Hematopoietic multipotent progenitor cell treated with erythropoietin and hydrocortisone succinate and interleukin-3 and kit ligand, for 17 days (in vitro differentiated cells): ENCODE measurements at regions not wholly inside any gene's neighbourhood (a gene's known extent, or its start where the extent isn't known, plus 50 kb on each side); places are given as distances from the start of the nearest gene placed in this dataset.
"Not testable (repeated sequence)": the region's sequence is repeated elsewhere in the genome, so short reads cannot be mapped to it uniquely, and the experiment has no call there.

ENCODE experiments used
- DNase-seq: peaks from one replicate; pipeline ENCODE4 v3.0.0-alpha.2; 2015; ENCODE audit warnings: low spot score

DNA sequence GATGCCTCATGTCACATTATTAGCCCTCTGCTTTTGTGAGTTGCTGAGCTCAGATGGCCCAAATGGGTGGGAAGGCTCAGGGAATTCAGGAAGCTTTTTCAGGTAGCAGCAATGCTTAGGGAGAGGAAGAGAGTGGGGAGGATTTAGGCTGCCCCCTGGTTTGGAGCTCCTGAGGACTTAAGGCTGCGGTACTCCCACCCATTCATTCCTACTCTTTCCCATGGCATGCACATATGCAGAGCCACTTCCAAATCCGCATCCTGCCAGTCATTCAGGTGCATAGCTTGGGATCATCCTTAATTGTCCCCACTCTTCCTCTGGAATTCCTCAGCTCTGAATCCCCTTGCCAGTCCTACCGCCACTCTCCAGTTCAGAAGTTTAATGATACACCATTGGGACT is 343.1 kb upstream of the FRG2C start:
- no peak for DNase-seq

DNA sequence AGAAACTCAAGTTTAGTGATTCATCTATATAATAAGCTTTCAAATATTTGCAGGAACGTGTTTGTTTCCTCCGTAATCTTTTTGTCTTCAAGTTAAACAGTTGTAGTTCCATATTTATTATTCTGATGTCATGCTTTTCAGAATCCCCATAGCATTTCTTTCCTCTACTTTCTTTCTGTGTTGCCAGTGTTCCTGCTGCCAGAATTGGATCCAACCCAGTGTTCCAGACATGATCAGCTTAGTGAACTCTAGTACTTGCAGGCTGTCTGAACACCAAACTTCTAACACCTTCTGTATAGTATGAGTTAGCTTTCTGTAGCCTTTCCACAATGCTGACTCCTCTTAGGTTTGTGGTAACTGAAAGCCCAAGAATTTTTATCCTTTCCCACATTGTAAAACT is 340.2 kb upstream of the FRG2C start:
- not testable (repeated sequence) for DNase-seq

DNA sequence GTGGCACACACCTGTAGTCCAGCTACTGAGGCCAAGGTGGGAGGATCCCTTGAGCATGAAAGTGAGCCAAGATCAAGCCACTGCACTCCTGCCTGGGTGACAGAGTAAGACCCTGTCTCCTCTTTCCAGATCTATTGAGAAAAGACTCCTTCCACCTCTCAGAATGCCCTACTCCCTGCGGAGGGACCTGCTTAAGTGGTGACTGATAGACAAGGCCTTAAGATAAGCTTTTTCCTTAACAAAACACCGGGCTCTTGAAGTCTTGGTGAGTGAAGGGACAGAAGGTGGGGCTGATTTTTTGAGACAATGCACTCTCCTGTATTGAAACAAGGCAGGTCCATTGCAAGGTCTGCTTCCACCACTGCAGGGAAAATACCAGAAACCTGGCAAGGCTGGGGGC is 338.4 kb upstream of the FRG2C start:
- DNase-seq, result no peak

DNA sequence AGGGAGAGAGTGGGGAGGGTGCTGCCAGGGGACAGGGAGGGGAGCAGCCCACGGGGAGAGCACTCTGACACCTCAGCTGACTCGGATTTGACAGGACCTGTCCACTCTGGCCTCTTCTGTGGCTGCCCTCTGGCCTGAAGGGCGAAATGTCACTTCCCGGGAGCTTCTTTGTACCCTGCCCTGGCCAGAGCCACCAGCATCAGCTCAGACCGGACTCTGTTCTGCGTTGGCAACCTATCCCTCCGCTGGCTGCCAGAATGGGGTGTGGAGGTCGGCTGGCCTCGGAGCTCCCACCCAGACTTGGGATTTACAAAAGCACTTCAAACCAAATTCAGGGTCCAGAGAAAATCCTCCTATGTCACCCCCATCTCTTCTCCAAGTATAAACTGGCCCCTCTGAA is 336.7 kb upstream of the FRG2C start:
- no peak for DNase-seq

DNA sequence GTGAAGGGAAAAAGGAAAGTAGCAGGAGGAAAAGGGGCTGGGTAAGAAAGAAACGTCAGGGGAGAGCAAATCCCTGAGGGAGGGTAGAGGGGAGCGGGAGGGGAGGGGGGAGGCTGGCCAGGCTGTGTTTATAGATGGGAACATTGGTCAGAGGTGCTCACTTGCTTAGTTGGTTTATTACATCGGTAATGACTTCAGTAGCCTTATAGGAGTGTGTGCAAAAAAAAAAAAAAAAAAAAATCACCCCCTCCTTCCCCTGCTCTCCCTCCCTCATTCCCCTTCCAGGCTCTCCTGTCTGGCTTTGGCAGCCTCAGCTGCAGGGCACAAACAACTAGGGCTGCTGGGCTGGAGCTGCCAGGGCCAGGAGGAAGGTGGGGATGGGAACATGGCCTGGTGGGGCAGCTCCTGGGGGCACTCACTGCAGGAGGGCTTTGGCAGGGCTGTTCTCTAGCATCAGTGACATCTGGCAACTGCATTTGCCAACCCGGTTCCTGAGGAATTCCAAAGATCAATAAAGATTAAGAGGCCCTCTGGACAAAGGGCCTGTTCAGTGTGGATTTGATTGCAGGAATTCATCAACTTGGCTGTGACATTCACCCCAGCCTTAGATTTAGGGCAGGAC is 334.5 kb upstream of the FRG2C start:
- DNase-seq, result no peak

DNA sequence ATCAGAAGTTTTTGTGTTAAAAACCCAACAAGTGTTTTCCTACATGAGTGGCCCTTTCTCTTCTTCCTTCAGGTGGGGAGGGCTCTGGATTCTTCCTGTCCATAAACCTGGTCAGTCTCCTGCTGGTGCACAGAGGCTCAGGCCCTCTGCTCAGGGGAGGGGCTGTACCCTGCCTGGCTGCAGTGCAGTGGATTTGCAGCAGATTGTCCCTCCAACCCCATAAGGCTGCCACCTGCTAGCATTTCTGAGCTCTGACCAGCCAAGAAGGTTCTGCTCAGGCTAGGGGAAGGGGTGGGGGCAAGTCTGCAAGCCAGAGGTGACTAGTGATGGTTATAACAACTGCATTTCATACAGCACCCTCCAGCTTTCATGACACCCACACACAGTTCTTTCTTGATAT is 333.7 kb upstream of the FRG2C start:
- not testable (repeated sequence) for DNase-seq

DNA sequence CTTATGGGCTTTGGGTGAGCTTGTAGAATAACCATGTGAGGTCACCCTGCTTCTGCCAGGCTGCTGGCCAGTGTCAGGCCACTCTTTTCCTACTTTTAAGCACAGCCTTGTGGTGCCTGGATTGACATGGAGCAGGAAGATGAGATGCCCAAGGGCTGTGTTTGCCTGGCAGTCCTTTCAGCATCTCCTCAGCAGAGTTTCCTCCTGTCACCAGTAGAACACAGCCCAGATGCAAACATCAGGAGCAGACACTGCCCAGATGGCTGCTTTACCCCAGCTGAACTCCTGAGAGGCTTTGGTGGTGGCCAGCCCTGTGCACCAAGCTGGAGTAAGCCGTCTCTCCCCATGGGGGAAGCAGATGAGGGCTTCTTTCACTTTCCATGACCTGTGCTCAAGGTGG is 332.0 kb upstream of the FRG2C start:
- not testable (repeated sequence) for DNase-seq

DNA sequence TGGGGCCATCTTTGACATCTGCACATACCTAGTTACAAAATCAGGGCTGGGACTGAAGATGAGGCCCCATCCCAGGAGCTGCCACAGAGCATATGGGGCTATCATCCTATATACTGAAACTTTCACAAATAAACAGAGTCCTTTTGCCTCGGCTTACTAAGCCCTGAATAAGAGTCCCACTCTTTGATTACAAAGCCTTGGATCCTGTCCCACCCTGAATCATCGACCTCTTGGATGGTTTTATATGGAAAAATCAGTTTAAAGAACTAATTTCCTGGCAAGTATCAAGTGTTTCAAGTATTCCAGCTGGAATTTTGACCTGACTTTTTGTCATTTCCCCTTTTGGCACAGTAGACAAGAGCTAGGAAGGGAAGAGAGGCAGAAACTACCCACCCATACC is 331.3 kb upstream of the FRG2C start:
- DNase-seq, result no peak

DNA sequence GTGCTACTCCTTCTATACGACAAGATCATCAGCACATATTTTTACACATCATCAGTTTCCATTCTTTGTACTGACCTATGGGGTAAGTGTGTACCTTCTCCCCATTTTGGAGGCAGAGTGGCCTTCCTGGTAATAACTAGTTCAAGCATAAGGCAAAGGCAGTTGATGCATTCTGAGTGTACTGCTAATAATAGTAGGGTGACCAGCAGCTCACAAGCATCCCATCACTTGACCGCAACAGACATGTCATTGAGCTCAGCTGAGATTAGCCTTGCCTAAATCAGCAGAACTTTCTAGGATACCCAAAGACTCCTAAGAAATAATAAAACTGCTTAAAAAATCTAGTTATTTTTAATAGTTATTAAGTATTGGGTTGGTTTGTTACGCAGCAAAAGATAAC is 329.8 kb upstream of the FRG2C start:
- DNase-seq, result no peak

DNA sequence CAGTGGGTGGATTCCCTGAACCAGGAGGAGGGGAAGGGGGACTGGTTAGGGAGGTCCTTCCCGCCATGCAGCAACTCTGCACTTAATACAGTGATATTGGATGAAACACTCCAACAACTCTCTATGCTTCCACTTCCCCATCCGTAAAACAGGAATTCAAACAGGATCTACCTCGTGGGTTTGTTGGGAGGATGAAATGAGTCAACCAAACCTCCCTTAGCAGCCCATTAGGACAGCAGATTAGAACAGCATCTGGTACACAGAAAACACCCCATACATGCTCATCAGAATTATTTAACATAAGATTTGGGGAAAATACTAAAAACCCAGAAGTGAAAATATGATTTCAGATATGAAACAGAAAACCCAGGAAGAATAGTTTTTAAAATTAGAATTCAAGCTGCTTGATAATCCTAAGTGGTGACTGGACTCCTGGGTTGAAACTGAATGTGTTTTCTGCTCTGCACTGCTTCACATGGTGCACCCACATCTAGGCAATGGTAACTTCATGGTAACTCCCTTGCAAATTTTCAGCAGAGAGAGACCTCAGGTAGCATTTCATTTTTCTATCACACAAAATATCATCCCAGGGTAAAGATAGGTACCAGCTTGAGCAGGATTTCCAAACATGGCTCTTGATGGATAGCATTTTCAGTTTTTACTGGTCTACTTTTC is 326.8 kb upstream of the FRG2C start:
- DNase-seq, result no peak

DNA sequence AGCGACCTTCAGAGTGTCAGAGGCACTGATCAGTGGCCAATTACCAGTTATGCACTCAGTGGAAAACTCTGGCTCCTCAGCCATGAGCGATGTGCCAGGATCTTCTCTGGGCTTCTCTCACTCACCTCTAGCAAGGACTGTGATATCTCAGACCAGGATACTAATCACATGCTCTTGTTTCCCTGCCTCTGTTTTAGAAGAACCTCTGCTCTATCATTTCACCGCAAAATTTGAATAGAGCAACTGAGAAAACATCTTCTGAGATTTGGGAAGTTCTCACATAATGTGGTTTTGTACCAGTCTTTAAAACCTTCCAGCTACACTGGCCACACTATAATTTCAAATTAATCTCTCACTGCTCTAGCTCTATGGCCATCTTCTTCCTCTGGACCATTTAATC is 325.8 kb upstream of the FRG2C start:
- no peak for DNase-seq

DNA sequence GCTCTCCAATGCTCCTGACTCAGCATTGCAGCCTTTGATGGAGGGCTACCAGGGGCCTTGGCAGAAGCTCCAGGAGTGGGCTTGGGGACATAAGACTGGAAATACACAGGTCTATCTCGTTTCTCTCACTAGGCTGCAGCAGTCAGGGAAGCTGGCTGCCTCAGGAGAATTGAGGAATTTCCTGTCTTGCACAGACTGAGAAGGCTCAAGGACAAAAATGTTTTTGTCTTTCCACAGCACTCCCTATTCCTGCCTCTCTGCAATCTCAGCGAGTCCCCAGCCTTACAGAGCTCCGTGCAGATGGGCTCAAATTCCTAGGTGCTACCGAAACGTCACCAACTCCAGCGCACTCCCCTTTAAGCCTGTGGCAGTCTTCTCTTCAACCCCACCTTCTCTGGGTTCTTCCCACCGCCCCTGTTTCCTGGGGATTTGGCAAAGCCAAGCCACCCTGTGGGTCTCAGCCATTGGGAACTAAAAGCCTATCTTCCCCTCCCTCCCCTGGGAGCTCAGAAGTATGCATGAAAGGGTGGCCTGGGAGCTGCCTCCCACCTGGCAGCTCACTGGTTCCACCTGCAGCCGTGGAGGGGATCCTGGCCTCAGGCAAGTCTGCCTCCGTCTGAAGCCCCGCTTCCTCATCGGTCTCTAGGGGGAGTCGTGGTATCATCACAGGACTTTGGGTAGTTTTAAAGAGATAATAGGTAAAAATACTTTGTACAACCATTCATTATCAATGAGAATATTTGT is 322.6 kb upstream of the FRG2C start:
- DNase-seq, result no peak

DNA sequence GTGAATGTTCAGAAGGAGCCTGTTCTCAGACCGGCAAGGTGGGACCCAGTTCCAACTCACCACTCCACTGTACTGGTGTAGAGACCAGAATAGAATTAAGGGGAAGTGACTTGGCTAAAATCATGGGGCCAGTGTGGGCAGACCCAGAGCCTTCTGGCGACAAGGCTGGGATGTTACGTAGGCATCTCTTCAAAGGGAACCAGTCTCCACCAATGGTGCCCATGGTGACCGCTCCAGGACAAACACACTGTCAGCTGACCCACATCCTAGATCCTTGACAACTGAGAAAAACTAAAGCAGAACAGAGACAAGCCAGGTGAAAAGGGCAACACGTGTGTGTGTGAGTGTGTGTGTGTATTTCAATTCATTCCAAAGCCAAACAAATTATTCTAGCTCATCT is 321.7 kb upstream of the FRG2C start:
- DNase-seq, result no peak

DNA sequence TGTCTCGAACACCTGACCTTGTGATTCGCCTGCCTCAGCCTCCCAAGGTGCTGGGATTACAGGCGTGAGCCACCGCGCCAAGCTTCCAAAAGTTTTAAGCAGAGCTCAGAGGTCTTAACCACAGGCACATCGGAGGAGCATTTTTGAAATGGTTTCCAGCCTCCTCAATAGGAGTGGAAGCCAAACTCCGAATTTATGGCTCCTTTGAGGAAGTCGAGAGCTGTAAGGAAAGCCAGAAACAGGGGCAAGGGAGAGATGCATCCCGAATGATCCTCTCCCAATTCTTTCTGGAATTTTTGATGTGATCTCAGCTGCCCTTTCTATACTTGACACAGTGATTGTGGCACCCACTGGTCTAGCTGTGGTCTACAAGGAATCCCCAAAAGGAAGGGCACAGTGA is 313.6 kb upstream of the FRG2C start:
- DNase-seq, result not testable (repeated sequence)

DNA sequence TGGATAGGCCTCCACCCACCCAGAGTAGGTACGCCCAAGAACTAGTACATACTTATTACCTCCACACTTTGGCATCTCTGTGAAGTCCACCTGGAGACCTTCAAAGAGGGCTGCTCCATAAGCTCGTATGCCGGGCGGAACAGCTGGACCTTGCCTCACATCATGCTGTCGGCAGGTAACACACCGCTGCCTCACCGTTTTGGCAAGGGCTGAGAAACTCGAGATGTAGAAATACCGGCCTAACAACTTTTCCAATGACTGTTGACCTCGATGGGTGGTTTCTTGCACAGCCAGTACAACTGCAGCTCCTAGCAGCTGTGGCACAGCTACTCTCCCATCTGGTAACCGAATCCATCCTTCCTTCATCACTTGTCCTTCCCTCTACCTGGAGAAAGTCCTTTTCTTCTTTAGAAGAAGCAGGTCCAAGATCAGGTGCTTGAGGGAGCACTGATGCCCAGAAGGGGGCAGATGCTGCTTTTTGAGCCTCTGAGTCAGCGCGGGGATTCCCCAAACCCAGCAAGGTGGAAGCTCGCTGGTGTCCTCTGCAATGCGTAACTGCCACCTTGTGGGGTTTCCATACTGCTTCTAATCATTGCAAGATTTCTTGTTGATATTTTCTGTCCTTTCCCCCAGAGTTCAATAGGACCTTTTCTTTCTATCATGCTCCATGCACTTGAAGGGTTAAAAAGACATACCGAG is 301.9 kb upstream of the FRG2C start:
- DNase-seq, result not testable (repeated sequence)

DNA sequence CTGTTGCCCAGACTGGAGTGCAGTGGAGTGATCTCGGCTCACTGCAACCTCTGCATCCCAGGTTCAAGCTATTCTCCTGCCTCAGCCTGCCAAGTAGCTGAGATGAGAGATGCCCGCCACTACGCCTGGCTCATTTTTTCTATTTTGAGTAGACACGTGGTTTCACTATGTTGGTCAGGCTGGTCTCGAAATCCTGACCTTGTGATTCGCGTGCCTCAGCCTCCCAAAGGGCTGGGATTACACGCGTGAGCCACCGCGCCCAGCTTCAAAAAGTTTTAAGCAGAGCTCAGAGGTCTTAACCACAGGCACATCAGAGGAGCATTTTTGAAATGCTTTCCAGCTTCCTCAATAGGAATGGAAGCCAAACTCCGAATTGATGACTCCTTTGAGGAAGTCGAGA is 291.2 kb upstream of the FRG2C start:
- not testable (repeated sequence) for DNase-seq

DNA sequence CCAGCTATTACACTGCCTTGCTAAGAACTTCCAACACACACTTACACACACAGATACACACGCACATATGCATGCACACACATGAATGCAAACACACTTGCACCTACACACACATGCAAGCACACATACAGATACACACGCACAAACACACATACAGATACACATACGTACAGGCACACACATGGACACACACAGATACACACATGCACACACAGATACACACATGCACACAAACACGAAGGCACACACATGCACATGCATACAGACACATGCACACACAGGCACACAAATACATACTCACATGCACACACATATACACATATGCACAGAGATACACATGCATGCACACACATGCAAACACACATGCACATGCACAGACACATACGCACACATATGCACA is 284.3 kb upstream of the FRG2C start:
- not testable (repeated sequence) for DNase-seq

DNA sequence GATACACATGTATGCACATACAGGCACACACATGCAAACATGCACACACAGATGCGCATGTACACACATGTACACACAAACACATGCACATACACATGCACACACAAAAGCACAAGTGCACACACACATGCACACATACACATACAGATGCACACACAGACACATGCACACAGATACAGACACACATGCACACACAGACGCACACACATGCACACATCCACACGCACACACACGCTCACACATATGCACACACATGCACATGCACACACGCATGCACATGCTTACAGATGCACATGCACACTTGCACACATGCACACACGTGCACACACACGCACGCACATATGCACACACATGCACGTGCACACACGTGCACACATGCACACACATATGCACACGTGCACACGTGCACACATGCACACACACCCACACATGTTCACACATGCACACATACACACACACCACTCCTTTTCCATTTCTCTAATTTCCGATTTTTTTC is 283.8 kb upstream of the FRG2C start:
- DNase-seq, result no peak

DNA sequence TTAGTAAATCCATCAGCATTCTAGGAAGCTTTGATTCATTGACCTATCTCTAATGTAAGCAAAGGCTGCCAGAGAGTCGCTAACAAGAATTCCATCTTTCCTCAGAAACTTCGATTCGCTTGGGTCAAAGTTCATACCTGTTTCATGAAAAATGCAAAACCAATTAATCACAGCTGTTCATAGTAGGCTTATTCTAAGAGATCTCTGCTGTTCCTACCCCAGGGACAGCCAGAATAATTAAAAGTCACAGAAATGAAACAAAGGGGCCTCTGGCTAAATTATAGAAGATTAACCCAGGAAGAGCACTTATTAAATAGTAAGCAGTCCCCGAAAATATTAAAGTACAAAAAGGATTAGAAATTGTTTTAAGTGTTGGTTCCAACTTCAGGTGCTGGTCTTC is 280.1 kb upstream of the FRG2C start:
- not testable (repeated sequence) for DNase-seq

DNA sequence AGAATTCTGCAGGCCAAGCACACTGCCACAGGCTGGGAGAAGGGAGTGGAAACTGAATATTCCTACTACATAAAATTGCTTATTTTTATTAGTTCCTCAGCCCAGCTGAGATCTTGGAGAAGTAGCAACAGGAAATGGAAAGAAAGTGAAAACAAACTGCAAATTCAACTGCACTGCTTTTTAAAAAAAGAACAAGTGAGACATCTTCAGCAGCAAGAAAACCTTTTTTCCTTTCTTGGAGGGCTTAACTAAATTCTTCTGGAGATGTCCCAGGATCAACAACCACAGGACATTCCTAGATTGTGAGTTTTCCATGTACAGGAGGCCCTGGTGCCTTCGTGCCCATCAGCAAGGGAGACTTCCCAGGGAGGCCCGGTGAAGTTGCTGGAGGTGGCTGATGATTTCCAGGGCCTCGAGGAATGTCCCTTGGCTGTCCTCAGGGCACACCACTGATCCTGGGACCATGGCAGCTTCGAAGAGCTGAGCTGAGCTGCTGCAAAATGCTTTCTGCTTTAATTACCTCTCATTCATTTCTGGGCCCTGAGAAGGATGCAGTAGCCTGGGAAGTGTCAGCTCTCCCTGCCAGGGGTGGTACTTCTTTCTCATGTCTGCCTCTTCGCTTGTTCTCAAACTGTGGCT is 275.5 kb upstream of the FRG2C start:
- not testable (repeated sequence) for DNase-seq

DNA sequence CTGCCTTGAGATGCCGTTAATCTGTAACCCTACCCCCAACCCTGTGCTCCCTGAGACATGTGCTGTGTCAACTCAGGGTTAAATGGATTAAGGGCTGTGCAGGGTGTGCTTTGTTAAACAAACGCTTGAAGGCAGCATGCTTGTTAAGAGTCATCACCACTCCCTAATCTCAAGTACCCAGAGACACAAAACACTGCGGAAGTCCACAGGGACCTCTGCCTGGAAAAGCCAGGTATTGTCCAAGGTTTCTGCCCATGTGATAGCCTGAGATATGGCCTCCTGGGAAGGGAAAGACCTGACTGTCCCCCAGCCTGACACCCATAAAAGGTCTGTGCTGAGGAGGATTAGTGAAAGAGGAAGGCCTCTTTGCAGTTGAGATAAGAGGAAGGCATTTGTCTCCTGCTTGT is 270.8 kb upstream of the FRG2C start:
- DNase-seq, result not testable (repeated sequence)

DNA sequence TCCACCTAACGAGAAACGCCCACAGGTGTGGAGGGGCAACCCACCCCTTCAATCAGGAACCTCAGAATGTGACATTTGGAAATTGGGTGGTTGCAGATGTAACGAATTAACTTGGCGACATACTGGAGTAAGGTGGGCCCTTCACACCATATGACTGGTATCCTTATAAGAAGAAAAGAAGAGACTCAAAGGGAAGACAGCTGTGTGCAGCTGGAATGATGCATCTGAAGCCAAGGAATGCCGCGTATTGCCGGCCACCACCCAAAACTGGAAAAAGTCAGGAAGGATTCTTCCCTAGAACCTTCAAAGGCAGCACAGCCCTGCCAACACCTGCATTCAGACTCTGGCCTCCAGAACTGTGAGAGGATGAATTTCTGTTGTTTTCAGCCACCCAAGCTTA is 270.0 kb upstream of the FRG2C start:
- DNase-seq, result not testable (repeated sequence)
